ENCODE measurements at regions not wholly inside any gene's neighbourhood (a gene's known extent, or its start where the extent isn't known, plus 50 kb on each side); places are given as distances from the start of the nearest gene placed in this dataset.

DNA sequence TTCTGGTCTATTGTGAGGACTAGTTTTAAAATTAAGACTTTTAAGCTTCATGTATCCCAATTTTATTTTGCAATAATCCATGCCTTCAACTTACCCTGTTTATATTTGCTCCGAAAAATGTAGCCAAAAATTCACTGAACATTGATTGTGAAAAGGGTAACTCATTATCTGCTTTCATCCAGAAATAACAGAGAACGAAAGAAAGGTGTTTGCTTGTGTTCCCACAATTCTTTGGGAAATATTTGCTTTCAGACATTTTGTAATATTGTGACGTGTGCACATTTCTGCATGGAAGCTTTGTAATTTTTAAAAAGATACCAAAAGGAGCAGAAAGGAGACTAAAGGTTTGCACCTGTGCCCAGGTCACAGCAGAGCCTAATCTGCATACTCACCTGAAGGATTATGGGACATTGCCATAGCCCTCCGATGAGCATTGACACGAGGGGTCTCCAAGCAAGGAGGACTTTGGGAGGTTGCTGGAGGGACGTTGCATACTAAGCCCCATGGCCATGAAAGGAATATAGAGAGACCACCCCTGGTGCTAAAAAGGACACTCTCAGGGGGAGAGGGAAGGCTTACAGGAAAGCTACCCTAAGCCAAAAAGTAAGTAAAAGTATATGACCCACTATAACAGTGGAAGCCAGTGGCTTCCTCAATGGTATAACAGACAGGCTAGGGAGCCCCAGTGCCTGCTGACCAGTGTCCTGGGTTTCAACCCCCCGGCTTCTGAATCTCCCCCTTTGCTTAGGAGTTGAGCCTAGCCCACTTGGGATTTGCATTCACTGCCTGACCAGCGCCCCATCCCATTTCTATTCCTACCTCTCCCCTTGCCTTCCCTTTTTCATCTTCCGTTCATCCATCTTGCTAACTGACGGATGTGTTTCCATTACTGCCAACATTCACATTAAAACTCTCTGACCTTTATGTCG is 148.6 kb upstream of the ZC3H12A start:
- TF ChIP-seq, protein P1, sequence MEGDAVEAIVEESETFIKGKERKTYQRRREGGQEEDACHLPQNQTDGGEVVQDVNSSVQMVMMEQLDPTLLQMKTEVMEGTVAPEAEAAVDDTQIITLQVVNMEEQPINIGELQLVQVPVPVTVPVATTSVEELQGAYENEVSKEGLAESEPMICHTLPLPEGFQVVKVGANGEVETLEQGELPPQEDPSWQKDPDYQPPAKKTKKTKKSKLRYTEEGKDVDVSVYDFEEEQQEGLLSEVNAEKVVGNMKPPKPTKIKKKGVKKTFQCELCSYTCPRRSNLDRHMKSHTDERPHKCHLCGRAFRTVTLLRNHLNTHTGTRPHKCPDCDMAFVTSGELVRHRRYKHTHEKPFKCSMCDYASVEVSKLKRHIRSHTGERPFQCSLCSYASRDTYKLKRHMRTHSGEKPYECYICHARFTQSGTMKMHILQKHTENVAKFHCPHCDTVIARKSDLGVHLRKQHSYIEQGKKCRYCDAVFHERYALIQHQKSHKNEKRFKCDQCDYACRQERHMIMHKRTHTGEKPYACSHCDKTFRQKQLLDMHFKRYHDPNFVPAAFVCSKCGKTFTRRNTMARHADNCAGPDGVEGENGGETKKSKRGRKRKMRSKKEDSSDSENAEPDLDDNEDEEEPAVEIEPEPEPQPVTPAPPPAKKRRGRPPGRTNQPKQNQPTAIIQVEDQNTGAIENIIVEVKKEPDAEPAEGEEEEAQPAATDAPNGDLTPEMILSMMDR (IDR thresholded peaks at IDR 0.05; ENCODE audit: insufficient read depth, low read length), result no peak
- TF ChIP-seq GABPA (IDR thresholded peaks at IDR 0.05; ENCODE audit: low read depth), result no peak
- TF ChIP-seq, protein P2, sequence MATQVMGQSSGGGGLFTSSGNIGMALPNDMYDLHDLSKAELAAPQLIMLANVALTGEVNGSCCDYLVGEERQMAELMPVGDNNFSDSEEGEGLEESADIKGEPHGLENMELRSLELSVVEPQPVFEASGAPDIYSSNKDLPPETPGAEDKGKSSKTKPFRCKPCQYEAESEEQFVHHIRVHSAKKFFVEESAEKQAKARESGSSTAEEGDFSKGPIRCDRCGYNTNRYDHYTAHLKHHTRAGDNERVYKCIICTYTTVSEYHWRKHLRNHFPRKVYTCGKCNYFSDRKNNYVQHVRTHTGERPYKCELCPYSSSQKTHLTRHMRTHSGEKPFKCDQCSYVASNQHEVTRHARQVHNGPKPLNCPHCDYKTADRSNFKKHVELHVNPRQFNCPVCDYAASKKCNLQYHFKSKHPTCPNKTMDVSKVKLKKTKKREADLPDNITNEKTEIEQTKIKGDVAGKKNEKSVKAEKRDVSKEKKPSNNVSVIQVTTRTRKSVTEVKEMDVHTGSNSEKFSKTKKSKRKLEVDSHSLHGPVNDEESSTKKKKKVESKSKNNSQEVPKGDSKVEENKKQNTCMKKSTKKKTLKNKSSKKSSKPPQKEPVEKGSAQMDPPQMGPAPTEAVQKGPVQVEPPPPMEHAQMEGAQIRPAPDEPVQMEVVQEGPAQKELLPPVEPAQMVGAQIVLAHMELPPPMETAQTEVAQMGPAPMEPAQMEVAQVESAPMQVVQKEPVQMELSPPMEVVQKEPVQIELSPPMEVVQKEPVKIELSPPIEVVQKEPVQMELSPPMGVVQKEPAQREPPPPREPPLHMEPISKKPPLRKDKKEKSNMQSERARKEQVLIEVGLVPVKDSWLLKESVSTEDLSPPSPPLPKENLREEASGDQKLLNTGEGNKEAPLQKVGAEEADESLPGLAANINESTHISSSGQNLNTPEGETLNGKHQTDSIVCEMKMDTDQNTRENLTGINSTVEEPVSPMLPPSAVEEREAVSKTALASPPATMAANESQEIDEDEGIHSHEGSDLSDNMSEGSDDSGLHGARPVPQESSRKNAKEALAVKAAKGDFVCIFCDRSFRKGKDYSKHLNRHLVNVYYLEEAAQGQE (IDR thresholded peaks at IDR 0.05; ENCODE audit: insufficient replicate concordance, low read depth), result no peak
